GM19467 (cell line): ENCODE measurements at regions not wholly inside any gene's neighbourhood (a gene's known extent, or its start where the extent isn't known, plus 50 kb on each side); places are given as distances from the start of the nearest gene placed in this dataset.
"Not testable (repeated sequence)": the region's sequence is repeated elsewhere in the genome, so short reads cannot be mapped to it uniquely, and the experiment has no call there.

ENCODE experiments used
- ATAC-seq: cut with Tn5 transposase; IDR thresholded peaks from one replicate; pipeline ENCODE4 v1.9.1; 2021; ENCODE audit warnings: mild to moderate bottlenecking, moderate library complexity; ENCODE audit not compliant: unreplicated experiment

- ATAC-seq = peak; percentile 96
Measured at GRCh38 chr4:101730291-101731117, 60.0 kb upstream of the BANK1 start.

DNA sequence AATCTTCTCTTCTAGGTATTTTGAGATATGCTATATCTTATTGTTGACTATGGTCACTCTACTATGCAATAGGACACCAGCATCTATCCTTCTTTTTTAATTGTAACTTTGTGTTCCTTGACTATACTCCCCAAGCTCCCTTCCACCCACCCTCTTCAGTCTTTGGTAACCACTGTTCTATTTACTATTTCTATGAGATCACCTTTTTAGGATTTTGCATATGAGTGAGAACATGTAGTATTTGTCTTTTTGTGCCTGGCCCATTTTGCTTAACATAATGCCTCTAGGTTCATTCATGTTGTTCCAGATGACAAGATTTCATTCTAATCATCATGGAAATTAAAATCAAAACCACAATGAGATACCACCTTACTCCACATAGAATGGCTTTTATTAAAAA lies 63.3 kb upstream of the BANK1 start:
- no peak for ATAC-seq

- peak; percentile 70 for ATAC-seq
Measured at GRCh38 chr4:101724093-101724492, 66.4 kb upstream of the BANK1 start.

DNA sequence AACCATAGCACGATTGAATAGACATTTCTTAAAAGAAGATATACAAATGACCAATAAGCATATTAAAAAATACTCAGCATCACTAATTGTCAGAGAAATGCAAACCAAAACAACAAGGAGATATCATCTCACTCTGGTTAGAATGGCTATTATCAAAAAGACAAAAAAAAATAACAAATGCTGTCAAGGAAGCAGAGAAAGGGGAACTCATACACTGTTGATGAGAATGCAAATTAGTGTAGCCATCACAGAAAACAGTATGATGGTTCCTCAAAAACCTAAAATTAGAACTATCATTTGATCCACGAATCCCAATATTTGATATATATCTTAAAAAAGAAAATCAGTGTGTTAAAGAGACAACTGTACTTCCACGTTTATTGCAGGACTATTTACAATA lies 71.7 kb upstream of the BANK1 start:
- no peak for ATAC-seq

GRCh38 chr4:101711590-101712260 lies 78.8 kb upstream of the BANK1 start:
- no peak for ATAC-seq

DNA sequence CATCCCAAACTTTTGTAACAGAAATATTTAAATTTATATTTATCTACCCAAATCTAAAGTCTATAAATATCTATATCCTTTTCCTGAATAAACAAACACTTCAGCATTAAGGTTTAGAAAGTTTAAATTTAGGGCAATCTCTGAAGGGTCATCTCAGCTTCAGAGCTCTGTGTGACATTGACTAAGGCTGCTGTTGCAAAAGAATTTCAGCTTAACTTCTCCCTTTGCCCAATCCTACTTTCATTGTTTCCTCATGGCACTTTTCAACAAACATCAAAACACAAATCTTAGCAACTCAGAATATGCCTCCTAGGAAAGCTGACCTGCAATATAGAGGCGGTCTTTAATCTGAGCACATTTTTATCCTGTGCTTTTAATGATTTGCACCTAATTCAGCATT lies 79.7 kb upstream of the BANK1 start:
- no peak for ATAC-seq

DNA sequence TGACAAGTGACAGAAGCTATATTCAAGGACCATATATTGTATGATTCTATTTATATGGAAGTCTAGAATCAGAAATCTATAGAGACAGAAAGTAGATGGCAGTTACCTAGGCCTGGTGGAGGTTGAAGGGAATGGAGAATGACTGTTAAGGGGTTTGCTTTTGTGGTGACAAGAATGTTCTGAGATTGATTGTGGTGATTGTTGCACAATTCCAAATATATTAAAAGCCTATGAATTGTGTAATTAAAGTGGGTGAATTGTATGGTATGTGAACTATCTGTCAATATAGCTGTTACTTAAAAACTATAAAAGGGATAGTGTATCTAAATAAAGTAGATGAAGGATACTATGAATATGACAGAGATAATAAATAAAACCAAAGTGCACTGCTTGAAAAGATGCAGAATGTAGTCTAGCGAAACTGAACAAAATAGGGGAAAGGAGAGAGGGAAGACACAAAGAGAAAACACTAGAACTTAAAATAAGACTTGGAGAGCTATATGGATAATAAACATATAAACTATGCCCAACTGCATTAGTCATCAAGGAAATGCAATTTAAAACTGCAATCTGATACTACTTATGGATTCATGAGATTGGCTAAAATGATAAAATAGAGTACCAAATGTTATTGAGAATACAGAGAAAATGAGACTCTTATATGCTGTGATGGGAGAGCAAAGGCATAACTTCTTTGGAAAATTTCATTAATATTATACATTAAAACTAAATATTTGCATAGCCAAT lies 82.1 kb upstream of the BANK1 start:
- no peak for ATAC-seq

- ATAC-seq = no peak
Measured at GRCh38 chr4:101707596-101707995, 82.9 kb upstream of the BANK1 start.

- no peak for ATAC-seq
Measured at GRCh38 chr4:101706535-101707057, 83.9 kb upstream of the BANK1 start.

GRCh38 chr4:101701551-101701950 lies 89.0 kb upstream of the BANK1 start:
- no peak for ATAC-seq

DNA sequence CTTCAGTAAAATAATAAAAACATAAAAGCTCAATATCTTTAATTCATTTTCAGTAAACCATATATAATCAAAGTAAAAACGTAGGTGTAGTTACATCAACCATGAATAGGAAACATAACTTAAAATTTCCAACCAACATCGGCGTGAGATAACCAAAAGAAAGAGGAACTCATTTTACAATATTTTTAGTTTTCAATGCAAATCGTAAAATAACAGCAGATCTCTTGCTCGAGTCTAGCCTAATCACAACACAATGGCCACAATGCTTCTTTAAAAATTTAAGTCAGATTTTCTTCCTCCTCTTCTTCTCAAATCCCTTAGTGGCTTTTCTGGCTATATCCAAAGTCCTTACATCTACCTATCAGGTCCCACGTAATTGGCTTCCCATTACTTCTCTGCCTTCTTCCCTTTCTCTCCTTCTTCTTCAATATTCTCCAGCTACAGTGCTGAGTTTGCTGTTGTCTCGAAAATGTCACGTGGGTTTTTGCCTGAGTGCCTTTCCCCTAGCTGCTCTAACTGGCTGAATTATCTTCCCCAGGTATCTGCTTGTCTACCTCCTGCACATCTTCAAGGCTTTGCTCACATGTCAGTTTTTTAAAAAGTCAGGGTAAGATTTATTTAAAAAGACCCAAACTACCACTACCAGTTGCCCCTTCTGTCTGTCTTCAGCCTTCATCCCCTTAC lies 90.9 kb upstream of the BANK1 start:
- ATAC-seq = no peak

DNA sequence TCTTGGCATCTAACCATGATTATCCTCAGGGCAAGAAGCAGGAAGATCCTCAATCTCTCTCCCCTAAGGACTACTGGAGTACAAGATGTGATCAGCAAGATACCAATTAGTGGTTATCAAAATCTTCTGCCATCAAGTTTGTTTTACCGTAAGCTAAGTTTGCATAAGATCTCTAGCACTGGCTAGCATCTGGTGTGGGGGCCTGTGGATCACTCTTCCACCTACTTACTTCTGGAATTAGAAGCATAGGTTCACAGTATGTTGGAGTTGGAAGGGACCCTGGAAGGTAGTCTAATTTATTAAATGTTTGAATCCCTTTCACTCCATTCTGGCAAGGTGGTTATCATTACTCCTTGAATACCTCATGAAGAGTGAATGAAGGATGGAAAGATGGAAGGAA lies 93.3 kb upstream of the BANK1 start:
- no peak for ATAC-seq

GRCh38 chr4:101696276-101697010 lies 94.1 kb upstream of the BANK1 start:
- ATAC-seq = no peak

GRCh38 chr4:101695176-101695575 lies 95.4 kb upstream of the BANK1 start:
- ATAC-seq = no peak

DNA sequence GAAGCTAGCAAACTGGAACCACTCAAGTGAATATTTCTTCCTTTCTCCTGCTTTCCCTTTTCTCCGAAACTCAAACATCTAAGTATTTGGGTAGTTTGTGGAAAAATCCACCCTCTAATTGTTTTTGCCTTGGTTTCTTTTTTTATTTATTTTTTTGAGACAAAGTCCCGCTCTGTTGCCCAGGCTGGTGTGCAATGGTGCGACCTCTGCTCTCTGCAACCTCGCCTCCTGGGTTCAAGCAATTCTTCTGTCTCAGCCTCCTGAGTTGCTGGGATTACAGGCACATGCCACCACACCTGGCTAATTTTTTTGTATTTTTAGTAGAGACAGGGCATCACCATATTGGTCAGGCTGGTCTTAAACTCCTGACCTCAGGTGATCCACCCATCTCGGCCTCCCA lies 96.1 kb upstream of the BANK1 start:
- ATAC-seq = not testable (repeated sequence)

DNA sequence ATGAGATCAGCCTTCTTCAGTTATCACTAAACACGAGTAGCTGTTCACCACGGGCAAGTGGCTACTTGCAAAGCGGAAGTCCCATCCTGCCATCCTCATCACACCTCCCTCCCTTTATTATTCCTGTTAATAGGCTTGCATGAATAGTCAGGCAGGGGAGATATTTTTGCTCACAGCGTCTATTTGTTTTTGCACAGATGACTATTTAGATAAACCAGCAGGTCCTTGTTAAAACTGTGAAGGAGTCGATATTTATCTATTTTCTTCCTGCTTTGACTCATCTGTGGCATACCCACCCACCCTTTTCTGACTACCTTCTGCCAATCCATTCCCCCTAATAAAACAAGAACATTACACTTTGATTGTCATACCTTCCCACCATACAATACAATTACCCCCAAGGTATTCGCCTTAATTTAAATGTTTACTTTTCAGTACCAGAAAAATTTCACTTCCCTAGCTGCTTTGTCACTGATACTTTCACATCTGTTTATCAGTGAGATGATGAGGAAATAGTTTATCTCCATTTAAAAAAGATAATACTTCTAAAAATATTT lies 96.6 kb upstream of the BANK1 start:
- peak; percentile 56 for ATAC-seq

- no peak for ATAC-seq
Measured at GRCh38 chr4:101689220-101689619, 101.3 kb upstream of the BANK1 start.

GRCh38 chr4:101685126-101685525 lies 105.4 kb upstream of the BANK1 start:
- ATAC-seq = no peak

DNA sequence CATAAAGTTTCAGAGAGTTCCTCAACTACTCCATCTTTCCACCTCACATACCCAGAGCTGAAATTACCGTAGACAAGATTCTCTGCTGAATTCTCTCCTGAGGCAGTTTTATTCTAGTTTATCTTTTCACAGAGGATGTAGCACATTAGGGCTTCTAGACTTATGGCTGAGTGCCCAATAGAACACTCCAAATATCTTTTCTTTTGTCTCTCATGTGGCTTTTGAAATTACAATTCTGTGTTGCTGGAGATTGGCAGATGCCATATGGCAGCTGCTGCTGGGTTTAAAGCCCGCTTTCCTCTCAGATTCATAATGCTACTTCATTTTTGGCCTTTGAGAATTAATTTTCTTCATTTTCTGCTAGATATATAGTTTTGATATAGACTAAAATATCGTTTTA lies 107.6 kb upstream of the BANK1 start:
- no peak for ATAC-seq

GRCh38 chr4:101678180-101678579 lies 112.3 kb upstream of the BANK1 start:
- ATAC-seq = no peak
